NCI-H146 (cell line): ENCODE measurements at regions not wholly inside any gene's neighbourhood (a gene's known extent, or its start where the extent isn't known, plus 50 kb on each side); places are given as distances from the start of the nearest gene placed in this dataset.
"Not testable (repeated sequence)": the region's sequence is repeated elsewhere in the genome, so short reads cannot be mapped to it uniquely, and the experiment has no call there.

ENCODE experiments used
- DNase-seq: peaks from one replicate; lab custom pipeline; 2025; lab: John Stamatoyannopoulos, UW

DNA sequence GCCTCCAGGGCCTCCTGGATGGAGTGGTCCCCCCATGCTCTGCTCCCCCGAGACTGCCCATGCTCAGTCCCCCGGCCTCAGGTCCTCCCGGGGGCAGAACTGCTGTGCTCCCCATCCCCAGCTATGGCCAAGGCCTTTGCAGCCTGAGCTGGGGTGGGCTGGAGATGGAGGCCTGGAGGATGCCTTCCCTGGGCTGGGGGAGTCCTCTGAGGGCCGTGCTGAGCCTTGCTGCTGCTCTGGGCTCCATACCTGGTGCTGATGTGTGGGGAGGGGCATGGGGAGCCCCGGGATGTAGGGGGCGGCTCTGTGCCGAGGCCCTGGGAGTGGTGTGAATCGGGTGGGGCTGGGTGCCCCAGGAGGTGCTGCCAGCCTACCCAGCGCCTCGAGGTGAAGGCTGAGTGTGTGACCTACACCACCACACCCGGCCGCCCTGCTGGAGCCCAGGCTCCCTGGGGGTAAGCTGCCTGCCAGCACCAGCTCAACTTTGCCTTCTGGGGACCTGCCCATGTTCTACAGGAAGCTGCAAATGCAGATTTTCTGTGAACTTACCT is 109.5 kb downstream of the UNCX start:
- no peak for DNase-seq

DNA sequence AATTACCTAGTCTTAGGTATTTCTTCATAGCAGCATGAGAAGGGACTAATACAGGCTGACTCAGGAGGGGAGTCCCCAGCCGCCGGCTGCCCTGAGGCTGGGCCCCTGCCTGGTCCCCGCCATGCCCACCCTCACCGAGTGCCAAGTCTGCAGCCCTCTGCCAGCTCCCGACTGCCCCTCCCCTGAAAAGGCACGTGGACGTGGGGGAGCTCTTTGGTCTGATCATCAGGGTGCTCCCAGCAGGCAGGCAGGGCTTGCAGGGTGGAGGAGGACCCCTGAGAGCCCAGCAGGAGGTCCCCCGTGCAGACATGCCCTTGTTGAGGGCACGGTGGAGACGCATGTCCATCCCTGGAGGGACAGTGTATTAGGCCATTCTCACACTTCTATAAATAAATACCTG is 110.9 kb downstream of the UNCX start:
- DNase-seq, result no peak

DNA sequence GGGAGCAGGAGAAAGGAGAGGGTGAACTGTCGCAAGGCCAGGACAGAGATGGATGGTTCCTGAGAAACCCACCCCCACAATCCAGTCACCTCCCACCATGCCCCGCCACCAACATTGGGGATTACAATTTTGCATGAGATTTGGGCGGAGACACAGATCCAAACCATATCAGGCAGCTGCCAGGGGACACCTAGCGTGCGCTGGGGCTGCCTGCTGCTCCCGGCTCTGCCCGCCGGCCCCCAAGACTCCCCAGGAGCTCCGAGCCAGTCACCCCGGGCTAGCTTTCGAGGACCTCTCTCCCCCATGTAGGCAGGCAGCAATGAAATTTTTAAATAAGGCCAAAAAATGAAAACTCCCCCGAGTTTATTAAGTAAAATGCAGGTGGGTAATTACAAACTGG is 111.7 kb downstream of the UNCX start:
- DNase-seq, result no peak

DNA sequence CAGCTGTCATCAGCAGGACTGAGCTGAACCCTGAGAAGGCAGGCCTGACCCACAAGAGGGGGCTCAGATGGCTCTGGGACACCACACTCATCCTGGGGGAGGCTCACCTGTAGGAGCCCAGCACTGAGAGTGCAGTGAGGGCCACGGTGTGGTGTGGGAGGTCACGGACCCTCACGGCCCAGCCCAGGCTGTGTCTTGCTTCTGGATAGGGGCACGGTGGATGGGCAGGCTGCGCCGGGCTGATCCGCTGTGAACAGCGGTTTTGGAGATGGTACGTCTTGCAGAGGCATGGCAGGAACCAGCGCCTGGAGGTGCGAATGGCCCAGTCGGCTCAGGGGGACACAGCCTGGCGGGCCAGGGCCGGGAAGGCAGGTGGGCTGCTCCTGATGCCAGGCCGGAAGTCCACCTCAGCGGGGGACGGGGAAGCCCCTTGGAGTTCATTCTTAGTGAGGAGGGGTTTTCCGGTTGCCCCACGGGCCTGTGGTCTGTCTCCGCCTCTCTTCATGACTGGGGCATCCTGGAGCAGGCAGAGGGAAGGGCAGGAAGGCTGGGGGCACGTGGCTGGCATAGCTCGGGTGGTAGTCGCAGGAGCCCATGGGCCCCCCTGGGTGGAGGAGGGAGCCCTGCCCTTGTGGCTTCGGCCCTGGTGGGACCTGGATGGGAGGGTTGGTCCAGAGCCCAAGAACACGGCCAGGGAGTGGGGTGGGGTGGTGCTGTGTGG is 112.5 kb downstream of the UNCX start:
- DNase-seq, result no peak

DNA sequence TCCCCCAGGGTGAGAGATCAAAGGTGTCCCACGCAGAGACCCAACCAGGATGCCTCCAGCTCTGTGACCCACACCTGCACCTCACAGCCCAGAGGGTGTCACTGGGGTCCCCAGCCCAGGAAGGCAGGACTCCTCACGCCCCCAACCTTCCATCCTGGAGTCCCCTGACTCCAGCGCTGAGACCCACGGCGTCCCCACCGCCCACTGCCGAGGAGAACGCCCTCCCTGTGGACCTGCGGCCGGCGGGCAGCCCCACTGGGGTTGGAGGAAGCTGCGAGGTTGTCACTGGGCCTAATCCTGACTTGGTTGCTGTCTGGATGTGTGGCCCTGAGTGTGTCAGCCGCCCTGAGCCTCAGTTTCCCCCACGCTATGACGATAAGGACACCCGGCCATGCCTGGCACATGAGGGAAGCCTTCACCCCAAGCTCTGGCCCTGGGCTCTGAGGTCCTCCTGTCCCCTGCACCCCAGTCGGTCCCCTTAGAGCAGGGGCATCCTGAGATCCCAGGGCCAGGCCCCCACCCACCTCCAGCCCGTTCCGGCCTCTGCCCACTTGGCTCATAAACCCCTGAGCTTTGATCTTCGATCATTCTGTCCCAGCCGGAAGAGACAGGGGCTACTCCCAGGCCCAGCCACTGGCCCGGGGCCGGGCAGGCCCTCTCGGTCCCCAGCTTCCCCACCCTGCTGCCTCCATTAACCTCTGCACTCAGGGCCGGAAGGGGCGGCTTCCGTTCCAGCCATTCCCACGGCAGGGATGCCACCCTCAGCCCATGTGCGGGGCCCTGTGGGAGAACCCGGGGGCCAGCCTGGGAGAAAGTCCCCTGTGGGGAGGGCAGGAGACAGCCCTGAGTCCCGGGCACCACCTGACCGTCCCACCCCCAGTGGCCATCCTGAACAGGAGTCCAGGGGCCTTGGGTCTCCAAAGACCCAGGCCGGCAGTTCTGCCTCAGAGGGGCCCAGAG is 113.2 kb downstream of the MICALL2 start:
- no peak for DNase-seq

DNA sequence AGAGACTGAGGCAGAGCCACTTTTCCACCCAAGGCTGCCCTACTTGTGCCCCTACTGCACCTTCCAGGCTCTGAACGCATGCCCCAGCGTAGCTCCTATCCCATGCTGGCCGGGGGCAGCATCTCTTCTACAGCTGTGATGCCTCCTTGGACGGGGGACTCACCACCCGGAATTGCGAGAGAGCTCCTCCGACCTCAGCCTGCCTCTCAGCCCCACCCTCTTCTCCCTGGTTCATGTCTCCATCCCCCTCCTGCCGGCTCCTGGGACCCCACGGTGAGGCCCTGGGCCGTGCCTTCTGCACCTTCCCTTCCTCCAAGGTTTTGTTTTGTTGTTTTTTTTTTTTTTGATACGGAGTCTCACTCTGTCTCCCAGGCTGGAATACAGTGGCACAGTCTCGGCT is 112.4 kb downstream of the MICALL2 start:
- DNase-seq, result no peak

DNA sequence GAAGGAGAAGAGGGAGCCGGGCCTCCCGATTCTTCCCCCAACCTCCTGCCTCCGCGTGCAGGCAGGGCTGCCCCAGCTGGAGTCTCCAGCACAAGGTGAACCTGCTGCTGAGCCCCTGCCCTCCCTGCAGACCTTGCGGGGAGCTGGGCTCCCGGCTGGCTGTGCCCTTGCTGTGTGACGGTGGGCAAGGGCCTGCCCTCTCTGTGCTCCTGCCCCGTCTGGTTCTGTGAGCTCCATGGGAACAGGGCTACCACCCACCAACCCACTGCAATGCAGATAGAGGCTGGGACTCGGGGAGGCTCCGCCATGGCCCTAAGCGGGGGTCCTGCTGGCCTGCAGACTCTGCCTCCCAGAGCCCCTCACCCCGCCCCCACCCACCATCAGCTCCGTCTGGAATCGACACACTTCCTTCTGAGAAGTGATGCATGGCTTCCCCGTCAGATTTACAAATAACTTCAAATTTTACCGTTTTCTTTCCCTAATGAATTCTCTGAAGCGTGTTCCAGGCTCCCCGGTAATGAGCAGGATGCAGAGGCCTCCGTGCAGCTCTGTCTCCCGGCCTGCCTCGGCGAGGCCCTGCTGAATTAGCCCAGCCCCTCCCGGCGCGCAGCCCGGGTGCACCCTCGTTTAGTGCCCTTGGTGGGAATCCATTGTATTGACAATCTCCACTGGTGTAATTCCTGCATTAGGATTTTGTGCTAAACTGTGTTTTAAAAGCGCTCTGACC is 111.0 kb downstream of the MICALL2 start:
- no peak for DNase-seq

DNA sequence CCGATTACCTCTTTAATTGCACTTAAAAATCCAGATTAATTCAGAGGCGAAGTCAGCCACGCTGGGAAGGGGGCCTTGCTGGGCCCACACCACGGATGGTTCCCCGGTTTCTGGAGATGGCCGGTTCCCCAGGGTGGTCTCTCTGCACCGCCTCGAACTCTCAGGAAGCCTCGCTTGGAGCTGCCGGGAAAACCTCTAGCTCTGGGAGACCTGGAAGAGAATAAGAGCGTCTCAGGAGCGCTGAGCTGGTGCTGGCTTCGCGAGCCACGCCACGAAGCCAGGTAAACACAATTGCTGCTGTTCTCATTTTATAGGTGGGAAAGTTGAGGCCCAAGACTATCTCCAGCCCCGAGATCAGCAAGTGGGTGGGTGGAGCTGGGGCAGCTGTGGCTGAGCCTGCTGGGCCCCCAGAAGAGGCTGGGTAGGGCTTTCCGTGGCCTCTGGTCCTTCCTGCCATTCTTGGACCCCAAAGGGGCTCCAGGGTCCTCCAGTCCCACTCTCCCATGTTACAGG is 110.4 kb downstream of the MICALL2 start:
- DNase-seq, result no peak

DNA sequence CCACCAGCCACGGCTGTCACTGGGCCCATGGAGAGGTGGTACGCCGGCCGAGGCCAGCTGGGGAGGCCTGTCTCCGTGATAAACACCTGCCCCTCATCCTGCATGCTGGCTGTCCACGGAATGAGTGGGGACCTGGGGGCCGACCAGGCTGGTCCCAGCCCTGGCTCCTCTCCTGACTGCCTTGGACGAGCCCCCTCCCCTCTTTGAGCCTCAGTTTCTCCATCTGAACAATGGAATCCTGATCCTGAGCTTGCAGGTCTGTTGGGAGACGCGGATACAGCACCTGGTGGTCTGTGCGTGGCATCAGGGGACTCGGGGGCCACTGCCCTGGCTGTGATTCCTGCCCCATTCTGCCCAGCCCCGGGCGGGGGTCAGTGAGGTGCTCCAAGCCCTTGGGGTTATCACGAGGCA is 109.9 kb downstream of the MICALL2 start:
- DNase-seq, result no peak

DNA sequence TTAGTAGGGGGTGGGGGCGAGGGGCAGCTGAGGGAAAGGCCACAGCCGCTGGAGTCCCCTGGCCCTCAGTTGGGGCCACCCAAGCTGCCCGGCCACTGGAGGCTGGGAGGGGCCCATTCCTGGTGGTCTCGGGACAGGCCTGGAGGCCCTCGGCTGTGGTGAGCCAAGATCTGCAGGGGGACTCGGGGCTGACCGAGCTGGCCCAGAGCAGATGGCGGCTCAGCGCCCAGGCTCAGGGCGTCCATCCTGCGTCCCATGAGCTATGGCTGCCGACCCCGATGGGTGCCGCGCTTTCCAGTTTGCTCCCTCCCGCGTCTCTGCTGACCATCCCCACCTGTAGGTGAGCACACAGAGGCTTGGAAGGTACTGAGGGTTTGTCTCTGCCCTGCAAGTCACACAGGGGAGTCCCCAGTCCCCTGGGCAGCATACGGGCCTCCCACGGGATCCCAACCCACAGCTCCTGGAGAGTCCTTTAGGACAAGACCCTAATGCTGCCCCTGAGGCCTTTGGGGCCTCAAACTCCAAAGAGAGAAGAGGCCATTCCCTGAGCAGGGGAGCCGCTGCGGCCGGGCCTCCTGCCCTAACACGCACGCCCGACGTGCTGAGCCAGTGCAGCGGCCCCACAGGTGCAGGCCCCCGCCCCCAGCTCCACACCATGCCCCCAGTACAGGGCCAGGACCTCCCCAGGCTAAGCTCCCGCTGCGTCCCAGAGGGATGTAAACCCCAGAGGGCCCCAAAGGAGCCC is 107.2 kb downstream of the MICALL2 start:
- no peak for DNase-seq

DNA sequence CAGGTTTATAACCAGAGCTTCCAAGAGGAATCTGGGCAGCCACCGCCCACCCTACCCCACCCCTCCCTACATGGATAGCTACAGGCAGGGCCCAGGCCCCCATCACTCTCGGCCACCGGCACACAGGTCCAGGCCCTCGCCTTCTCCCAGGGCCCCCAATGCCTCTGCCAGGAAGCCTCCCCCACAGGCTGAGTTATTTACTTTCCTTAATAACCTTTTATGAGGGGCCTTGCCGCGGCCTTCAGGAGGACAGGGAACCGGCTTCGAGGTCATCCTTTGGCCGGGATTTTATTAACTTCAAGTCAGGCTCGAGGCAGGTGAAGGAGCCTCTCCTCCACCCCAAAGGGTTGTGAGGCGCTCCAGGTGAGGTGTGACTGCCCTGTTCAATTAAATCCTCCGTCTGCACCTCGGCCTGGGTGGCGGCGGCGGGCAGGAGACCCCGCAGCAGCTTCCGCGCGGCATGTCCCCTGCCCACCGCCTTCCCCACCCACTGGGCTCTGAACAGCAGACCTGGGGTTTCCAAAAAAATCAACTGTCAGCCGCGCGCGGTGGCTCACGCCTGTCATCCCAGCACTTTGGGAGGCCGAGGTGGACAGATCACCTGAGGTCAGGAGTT is 106.5 kb downstream of the MICALL2 start:
- DNase-seq, result no peak

DNA sequence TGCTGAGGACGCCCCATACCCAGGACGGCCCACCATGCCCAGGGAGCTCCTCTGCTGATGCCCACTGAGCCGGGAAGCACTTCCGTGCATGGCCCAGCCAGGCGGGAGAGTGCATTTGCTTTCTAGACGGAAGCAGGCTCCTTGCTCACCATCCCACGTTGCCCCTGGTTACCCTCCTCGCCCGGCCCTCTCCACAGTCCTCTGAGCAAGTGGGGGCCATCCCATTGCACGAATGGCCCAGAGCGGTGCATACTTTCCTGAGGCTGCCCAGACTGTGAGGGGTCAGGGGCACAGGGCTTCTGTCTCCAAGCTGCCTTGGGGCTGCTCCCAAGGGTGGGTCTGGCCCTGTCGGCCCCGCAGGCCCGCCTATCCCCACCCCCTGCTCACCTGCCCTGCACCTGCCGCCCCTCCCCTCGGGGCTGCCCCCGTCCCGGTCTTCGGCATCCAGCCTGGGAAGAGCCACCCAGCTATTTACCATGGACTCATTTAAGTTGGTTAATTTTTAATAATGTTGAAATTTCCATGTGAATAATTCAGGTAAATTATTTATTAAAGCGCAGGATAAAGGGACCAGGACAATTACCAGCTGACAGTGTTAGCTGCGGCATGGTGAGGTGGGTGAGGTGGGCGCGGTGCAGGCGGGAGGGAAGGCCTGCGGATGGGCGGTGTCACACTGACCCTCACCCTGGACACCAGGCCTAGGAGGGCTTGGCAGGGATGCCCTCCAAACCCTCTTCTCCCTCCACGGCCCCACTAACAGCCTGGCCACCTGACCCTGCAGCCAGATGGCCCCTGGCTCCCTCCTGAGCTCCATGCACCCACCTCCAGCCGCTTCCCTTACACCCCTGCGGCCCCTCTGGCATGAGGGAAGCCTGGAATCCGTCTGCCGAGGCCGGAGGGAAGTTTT is 104.4 kb downstream of the MICALL2 start:
- DNase-seq, result no peak

DNA sequence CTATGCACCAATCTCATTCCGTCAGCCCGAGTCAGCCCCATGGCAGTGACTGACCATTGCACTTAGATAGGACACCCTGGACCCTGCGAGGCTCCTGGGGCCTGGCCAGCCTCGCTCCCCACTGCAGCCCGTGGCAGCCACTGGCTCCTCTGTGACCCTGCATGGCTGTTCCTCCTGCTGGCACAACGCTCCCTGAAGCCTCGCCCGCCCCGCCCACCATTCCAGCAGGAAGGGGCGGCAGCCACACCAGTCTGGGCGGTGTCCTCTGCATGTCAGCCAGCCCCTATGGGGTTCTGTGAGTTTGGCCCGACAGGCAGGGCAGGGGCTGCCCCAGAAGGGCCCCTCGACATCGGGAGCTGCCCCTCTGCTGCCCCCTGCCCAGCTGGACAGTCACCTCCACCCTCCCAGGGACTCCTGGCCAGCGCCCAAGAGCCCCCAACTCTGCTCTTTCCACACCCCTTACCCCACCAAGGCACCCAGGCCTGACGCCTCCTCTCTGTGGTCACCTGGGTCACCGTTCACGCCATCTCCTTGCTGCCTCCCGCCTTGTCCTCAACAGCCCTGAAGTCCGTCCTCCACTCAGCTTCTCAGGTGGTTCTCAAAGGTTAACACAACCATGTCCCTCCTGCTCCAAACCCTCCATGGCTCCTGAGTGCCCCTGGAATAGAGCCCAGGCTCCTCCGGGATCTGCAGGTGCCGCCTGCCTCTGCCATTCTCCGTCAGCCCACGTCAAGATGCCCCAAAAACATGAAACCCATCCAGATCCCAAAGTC is 103.5 kb downstream of the MICALL2 start:
- DNase-seq, result no peak

DNA sequence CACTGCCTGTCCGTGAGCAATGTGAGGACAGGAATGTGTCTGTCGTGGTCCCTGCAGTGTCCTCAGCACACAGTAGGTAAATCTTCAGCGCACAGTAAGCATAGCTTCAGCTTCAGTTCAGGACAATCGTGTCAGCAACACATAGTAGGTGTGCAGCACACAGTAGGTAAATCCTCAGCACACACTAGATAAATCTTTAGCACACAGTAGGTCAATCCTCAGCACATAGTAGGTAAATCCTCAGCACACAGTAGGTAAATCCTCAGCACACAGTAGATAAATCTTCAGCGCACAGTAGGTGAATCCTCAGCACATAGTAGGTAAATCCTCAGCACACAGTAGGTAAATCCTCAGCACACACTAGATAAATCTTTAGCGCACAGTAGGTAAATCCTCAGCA is 102.4 kb downstream of the MICALL2 start:
- not testable (repeated sequence) for DNase-seq

DNA sequence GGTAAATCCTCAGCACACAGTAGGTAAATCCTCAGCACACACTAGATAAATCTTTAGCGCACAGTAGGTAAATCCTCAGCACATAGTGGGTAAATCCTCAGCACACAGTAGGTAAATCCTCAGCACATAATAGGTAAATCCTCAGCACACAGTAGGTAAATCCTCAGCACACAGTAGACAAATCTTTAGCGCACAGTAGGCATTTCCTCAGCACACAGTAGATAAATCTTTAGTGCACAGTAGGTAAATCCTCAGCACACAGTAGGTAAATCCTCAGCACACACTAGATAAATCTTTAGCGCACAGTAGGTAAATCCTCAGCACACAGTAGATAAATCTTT is 102.0 kb downstream of the MICALL2 start:
- not testable (repeated sequence) for DNase-seq

DNA sequence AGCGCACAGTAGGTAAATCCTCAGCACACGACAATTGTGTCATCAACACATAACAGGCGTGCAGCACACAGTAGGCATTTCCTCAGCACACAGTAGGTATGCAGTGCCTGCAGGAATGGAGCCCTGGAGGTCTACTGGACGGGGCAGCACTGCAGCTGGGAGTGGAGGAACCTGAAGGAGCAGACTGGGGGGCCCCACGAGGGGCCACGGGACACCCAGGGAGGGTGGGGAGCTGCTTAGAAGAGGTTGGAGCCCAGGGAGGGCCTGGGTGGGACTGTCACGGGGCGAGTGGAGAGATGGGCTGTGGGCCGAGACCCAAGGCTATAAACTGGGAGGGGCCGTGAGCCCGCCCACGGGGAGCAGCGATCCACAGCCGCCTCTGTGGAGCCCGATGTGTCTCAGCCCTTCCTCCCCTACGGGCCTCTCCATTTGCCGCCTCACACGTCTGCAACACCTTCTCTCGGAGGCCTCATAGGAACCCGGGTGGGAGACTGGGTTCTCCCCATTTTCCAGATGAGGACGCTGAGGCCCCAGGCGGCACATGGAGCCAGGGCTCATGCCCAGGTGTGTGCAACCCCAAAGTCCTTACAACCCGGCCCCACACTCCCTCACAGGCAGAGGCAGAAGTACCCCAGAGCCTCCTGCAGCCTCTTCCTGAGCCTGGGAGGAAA is 101.5 kb downstream of the MICALL2 start:
- no peak for DNase-seq

DNA sequence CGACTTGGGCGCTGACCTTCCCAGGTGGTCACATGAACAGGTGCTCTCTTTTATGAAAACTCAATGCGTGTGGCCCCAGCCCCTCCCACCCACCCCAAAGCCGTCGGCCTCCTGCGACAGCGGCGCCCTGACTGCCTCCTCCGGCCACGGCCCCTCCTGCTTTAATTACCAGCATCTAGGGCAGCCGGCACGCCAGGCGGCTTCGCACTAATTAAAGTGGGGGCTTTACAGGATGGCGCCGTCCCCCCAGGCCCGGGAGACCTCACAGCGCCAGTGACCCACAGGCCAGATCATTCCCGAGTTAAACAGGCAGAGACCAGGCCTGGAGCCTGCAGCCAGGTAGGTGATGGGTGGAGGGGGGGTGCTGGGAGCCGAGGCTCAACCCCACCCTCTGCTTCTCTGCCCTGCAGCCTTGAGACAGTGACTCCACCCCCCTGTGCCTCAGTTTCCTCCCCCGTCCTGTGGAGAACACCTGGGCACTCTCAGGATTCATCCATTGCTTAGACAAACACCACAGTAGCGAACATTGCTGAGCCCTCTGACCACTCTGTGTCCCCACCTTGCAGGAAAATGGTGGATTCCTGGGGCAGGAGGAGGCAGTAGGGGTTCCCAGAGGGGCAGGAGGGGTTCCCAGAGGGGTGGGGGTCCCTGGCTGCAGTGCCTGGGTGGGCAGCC is 100.8 kb downstream of the MICALL2 start:
- no peak for DNase-seq

DNA sequence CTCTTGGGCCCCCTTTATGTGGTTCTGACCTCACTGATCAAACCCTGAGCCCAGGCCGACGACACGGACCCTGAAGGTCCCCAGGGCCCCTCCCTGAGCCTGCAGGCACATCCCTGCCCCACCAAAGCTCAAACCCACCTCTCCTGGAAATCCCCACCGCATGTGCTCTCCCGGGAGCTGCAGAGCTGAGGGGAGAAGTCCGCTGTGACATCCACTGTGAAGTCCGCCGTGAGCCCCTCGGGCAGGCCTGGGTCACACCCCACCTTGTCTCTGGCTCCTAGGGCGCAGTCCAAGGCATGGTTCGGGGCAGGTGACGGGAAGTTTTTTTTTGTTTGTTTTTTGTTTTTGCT is 100.2 kb downstream of the MICALL2 start:
- DNase-seq, result no peak
